ENCODE measurements at regions not wholly inside any gene's neighbourhood (a gene's known extent, or its start where the extent isn't known, plus 50 kb on each side); places are given as distances from the start of the nearest gene placed in this dataset.

DNA sequence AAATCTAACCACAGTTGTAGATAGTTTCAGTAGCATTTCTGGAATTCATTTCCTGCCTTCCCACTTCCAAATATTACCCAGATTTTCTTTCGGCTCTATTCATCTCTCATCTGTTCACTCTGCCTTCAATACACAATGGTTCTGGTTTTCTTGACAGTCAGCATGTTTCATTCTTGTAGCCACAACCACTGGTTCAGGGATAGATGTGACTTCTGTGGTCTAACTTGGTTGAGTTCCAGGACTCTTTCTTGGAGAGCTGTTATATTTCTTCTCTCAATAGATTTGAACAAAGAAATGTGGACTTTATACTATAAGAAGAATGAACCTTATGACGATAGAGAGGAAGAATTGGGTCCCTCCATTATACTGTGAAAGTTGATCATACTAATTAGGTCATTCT, 228.8 kb downstream of the NSUN3 start:
- no peak for DNase-seq
- H3K4me3 ChIP-seq, result no peak overlapping the region
- no peaks in the 10 kb centered on the region for H3K9me3 ChIP-seq (replicated peaks in 1 of 3)
- intact Hi-C loops (cut with DNase I), result no loop called here
- no peaks in the 10 kb centered on the region for H3K4me1 ChIP-seq (replicated peaks in 1 of 2)
- H3K27me3 ChIP-seq, result no peaks in the 10 kb centered on the region
- H3K36me3 ChIP-seq (replicated peaks in 1 of 2), result no peaks in the 10 kb centered on the region
- TF ChIP-seq, protein P1, sequence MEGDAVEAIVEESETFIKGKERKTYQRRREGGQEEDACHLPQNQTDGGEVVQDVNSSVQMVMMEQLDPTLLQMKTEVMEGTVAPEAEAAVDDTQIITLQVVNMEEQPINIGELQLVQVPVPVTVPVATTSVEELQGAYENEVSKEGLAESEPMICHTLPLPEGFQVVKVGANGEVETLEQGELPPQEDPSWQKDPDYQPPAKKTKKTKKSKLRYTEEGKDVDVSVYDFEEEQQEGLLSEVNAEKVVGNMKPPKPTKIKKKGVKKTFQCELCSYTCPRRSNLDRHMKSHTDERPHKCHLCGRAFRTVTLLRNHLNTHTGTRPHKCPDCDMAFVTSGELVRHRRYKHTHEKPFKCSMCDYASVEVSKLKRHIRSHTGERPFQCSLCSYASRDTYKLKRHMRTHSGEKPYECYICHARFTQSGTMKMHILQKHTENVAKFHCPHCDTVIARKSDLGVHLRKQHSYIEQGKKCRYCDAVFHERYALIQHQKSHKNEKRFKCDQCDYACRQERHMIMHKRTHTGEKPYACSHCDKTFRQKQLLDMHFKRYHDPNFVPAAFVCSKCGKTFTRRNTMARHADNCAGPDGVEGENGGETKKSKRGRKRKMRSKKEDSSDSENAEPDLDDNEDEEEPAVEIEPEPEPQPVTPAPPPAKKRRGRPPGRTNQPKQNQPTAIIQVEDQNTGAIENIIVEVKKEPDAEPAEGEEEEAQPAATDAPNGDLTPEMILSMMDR (IDR thresholded peaks at IDR 0.05), result no peak
- no peak for TF ChIP-seq POLR2A (IDR thresholded peaks at IDR 0.05)
- H3K27ac ChIP-seq, result no peak overlapping the region
- WGBS, 4 donors, result 65 to 79% (median 69%) methylated on average over 2 of the region's 2 CpGs

DNA sequence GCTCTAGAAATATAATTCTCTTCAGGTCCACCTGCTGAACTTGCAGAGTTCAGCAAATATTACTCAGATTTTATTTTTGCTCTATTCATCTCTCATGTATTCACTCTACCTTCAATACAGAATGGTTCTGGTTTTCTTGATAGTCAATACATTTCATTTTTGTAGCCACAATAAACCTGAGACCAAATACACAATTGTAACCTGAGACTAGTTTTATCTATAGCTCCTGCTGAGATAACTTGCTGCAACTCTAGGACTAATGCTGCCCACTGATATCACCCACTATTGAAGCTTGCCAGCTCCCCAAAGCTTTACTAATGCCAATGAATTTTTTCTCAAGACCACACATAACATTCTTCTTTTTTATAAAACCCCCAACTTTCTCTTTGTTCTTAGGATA, 229.3 kb downstream of the NSUN3 start:
- H3K27me3 ChIP-seq, result no peaks in the 10 kb centered on the region
- H3K4me1 ChIP-seq (replicated peaks in 1 of 2), result no peaks in the 10 kb centered on the region
- no peak overlapping the region for H3K27ac ChIP-seq
- no peaks in the 10 kb centered on the region for H3K9me3 ChIP-seq (replicated peaks in 1 of 3)
- intact Hi-C loops (cut with DNase I), result no loop called here
- TF ChIP-seq, protein P1 (IDR thresholded peaks at IDR 0.05), result no peak
- H3K4me3 ChIP-seq, result no peak overlapping the region
- DNase-seq, result no peak
- no peaks in the 10 kb centered on the region for H3K36me3 ChIP-seq (replicated peaks in 1 of 2)

GRCh38 chr3:94293793-94294195, 230.9 kb downstream of the NSUN3 start:
- no peaks in the 10 kb centered on the region for H3K4me1 ChIP-seq (replicated peaks in 1 of 2)
- intact Hi-C loops (cut with DNase I), result no loop called here
- H3K4me3 ChIP-seq, result no peak overlapping the region
- no peaks in the 10 kb centered on the region for H3K36me3 ChIP-seq (replicated peaks in 1 of 2)
- H3K9me3 ChIP-seq (replicated peaks in 1 of 3), result no peaks in the 10 kb centered on the region
- H3K27ac ChIP-seq, result no peak overlapping the region
- TF ChIP-seq, protein P1 (IDR thresholded peaks at IDR 0.05), result no peak
- TF ChIP-seq POLR2A (IDR thresholded peaks at IDR 0.05), result no peak
- no peaks in the 10 kb centered on the region for H3K27me3 ChIP-seq
- no peak for DNase-seq

GRCh38 chr3:94294806-94295205, 231.9 kb downstream of the NSUN3 start:
- whole genome bisulfite sequencing, 4 donors, result 86 to 96% (median 92%) methylated on average over 1 of the region's 1 CpG
- Histone ChIP-seq H3K4me3 (no peak overlapping the region), H3K27ac (no peak overlapping the region), H3K9me3 (replicated peaks in 1 of 3) (no peaks in the 10 kb centered on the region), H3K36me3 (replicated peaks in 1 of 2) (no peaks in the 10 kb centered on the region), H3K4me1 (replicated peaks in 1 of 2) (no peaks in the 10 kb centered on the region), H3K27me3 (no peaks in the 10 kb centered on the region)
- TF ChIP-seq, protein P1 (IDR thresholded peaks at IDR 0.05), result no peak
- TF ChIP-seq POLR2A (IDR thresholded peaks at IDR 0.05), result no peak
- no peak for DNase-seq
- intact Hi-C loops (cut with DNase I), result no loop called here
